ENCODE measurements at regions not wholly inside any gene's neighbourhood (a gene's known extent, or its start where the extent isn't known, plus 50 kb on each side); places are given as distances from the start of the nearest gene placed in this dataset.

- peaks cover 3% of the 10 kb centered on the region for H3K9me3 Mint-ChIP-seq
- intact Hi-C loops (cut with micrococcal nuclease), result no loop called here
- no peaks in the 10 kb centered on the region for H3K36me3 Mint-ChIP-seq (ENCODE audit: low read depth)
- DNase-seq, result no peak
- no peak overlapping the region for H3K27ac Mint-ChIP-seq
- no peaks in the 10 kb centered on the region for H3K27me3 Mint-ChIP-seq
- no peak overlapping the region for H3K4me3 Mint-ChIP-seq
- no peaks in the 10 kb centered on the region for H3K4me1 Mint-ChIP-seq
Measured at GRCh38 chr9:87085073-87085472, 137.8 kb upstream of the GAS1 start.

GRCh38 chr9:87085521-87085920 lies 138.2 kb upstream of the GAS1 start:
- DNase-seq, result no peak
- no peaks in the 10 kb centered on the region for H3K27me3 Mint-ChIP-seq
- no peak overlapping the region for H3K27ac Mint-ChIP-seq
- no peak overlapping the region for H3K4me3 Mint-ChIP-seq
- peaks cover 3% of the 10 kb centered on the region for H3K9me3 Mint-ChIP-seq
- intact Hi-C loops (cut with micrococcal nuclease), result no loop called here
- H3K4me1 Mint-ChIP-seq, result no peaks in the 10 kb centered on the region
- H3K36me3 Mint-ChIP-seq (ENCODE audit: low read depth), result no peaks in the 10 kb centered on the region

GRCh38 chr9:87086221-87086818 lies 139.0 kb upstream of the GAS1 start:
- H3K9me3 Mint-ChIP-seq, result peaks cover 3% of the 10 kb centered on the region
- intact Hi-C loops (cut with micrococcal nuclease), result no loop called here
- no peaks in the 10 kb centered on the region for H3K4me1 Mint-ChIP-seq
- no peak for DNase-seq
- no peaks in the 10 kb centered on the region for H3K27me3 Mint-ChIP-seq
- H3K36me3 Mint-ChIP-seq (ENCODE audit: low read depth), result no peaks in the 10 kb centered on the region
- no peak overlapping the region for H3K4me3 Mint-ChIP-seq
- H3K27ac Mint-ChIP-seq, result no peak overlapping the region

GRCh38 chr9:87087197-87087596 lies 139.9 kb upstream of the GAS1 start:
- peaks cover 3% of the 10 kb centered on the region for H3K9me3 Mint-ChIP-seq
- no peaks in the 10 kb centered on the region for H3K36me3 Mint-ChIP-seq (ENCODE audit: low read depth)
- H3K27ac Mint-ChIP-seq, result no peak overlapping the region
- no peak overlapping the region for H3K4me3 Mint-ChIP-seq
- intact Hi-C loops (cut with micrococcal nuclease), result no loop called here
- H3K27me3 Mint-ChIP-seq, result no peaks in the 10 kb centered on the region
- no peak for DNase-seq
- H3K4me1 Mint-ChIP-seq, result no peaks in the 10 kb centered on the region

DNA sequence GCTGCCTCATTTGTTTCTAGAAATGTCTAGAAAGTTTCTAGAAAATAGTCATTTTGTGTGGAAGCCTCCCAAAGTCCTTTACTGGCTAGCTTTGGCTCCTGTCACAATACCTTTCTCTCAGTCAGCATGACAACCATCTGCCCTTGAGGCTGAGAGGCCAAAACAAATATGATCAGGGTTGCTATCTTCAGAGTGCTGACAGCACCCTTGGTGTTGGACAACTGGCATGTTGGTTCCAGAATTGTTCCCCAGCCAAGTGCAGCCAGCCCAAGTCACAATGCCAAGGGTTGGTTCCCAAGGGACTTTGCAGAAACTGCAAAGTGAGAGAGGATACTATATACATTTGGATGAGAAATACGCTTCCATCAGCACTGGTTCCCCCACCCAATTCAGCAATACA lies 140.9 kb upstream of the GAS1 start:
- no peak overlapping the region for H3K27ac Mint-ChIP-seq
- no peaks in the 10 kb centered on the region for H3K36me3 Mint-ChIP-seq (ENCODE audit: low read depth)
- peaks cover 3% of the 10 kb centered on the region for H3K9me3 Mint-ChIP-seq
- H3K4me1 Mint-ChIP-seq, result no peaks in the 10 kb centered on the region
- H3K4me3 Mint-ChIP-seq, result no peak overlapping the region
- intact Hi-C loops (cut with micrococcal nuclease), result no loop called here
- no peak for DNase-seq
- H3K27me3 Mint-ChIP-seq, result no peaks in the 10 kb centered on the region

GRCh38 chr9:87088621-87089365 lies 141.5 kb upstream of the GAS1 start:
- Mint-ChIP-seq H3K27ac (no peak overlapping the region), H3K4me3 (no peak overlapping the region), H3K4me1 (no peaks in the 10 kb centered on the region), H3K36me3 (ENCODE audit: low read depth) (no peaks in the 10 kb centered on the region), H3K9me3 (peaks cover 5% of the 10 kb centered on the region), H3K27me3 (no peaks in the 10 kb centered on the region)
- no peak for DNase-seq
- intact Hi-C loops (cut with micrococcal nuclease), result no loop called here

DNA sequence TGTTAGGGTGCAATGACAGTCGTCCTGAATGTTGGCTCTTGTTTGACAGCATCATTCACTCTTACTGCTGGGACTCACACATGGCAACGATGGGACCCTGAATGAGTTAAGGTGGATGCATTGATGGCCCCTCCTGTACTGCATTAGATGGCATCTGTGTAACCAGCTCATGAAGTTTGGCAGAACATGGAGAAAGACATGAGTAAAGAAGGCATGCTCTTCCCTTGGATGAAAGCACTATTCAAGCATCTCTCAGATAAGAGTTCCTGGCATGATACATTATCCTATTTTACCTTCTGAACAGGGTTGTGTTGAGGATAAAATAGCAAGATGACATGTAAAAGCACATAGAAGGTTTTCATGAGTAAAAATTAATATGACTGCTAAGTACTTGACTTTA lies 142.2 kb upstream of the GAS1 start:
- Mint-ChIP-seq H3K36me3 (ENCODE audit: low read depth) (no peaks in the 10 kb centered on the region), H3K9me3 (peaks cover 9% of the 10 kb centered on the region), H3K4me3 (no peak overlapping the region), H3K27ac (no peak overlapping the region), H3K27me3 (no peaks in the 10 kb centered on the region), H3K4me1 (no peaks in the 10 kb centered on the region)
- DNase-seq, result no peak
- intact Hi-C loops (cut with micrococcal nuclease), result no loop called here

GRCh38 chr9:87089929-87090328 lies 142.6 kb upstream of the GAS1 start:
- intact Hi-C loops (cut with micrococcal nuclease), result no loop called here
- DNase-seq, result no peak
- H3K4me1 Mint-ChIP-seq, result no peaks in the 10 kb centered on the region
- no peak overlapping the region for H3K27ac Mint-ChIP-seq
- H3K36me3 Mint-ChIP-seq (ENCODE audit: low read depth), result no peaks in the 10 kb centered on the region
- peaks cover 9% of the 10 kb centered on the region for H3K9me3 Mint-ChIP-seq
- H3K27me3 Mint-ChIP-seq, result no peaks in the 10 kb centered on the region
- no peak overlapping the region for H3K4me3 Mint-ChIP-seq

DNA sequence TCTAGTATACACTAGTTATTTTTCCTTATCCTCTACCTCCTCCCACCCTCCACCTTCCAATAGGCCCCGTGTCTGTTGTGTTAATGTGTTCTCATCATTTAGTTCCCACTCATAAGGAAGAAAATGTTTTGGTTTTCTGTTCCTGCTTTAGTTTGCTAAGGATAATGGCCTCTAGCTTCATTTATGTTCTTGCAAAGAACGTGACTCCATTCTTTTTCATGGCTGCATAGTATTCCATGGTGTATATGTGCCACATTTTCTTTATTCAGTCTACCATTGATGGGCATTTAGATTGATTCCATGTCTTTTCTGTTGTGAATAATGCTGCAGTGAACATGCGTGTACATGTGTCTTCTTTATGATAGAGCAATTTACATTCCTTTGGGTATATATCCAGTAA lies 146.5 kb upstream of the GAS1 start:
- Mint-ChIP-seq H3K27ac (no peak overlapping the region), H3K4me1 (no peaks in the 10 kb centered on the region), H3K4me3 (no peak overlapping the region), H3K36me3 (ENCODE audit: low read depth) (no peaks in the 10 kb centered on the region), H3K9me3 (peaks cover 6% of the 10 kb centered on the region), H3K27me3 (no peaks in the 10 kb centered on the region)
- intact Hi-C loops (cut with micrococcal nuclease), result no loop called here
- DNase-seq, result no peak

DNA sequence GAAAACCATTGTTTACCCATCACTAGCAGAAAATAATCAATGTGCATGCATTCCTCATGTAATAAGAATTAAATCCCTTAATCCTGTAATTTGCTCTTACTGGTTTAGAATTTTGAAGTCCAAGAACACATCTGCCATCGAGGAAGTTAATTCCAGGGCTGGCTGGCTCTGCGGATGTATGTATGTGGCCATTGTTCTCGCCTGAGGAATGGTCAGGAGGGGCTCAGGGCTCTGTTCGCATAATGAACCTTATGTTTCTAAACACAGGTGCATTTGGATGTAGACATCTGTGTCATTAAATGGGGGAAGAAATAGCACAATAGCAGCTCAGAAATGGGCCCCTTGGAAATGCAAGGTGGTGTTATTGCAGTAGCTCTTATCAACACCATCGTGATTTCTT lies 148.6 kb upstream of the GAS1 start:
- Mint-ChIP-seq H3K27ac (no peak overlapping the region), H3K36me3 (ENCODE audit: low read depth) (no peaks in the 10 kb centered on the region), H3K4me1 (no peaks in the 10 kb centered on the region), H3K9me3 (peaks cover 6% of the 10 kb centered on the region), H3K4me3 (no peak overlapping the region), H3K27me3 (no peaks in the 10 kb centered on the region)
- intact Hi-C loops (cut with micrococcal nuclease), result no loop called here
- DNase-seq, result no peak

DNA sequence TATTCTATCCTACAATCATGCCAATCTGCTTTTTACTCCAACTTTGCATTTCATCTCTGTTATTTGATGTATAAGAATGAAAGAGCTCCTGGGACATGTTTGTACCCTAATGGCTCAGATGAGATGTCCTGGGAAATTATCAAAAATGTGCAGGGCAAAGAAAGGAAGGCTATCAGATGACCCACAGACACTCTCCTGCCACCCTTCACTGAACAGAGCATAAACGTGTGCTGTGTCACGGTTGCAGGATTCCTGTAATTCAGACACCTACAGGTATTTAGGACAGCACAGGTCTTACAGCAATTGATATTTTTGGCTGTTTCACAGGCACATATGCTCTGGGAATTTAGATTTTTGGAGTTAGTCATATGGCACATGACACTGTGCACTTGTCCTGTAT lies 149.2 kb upstream of the GAS1 start:
- no peak overlapping the region for H3K27ac Mint-ChIP-seq

DNA sequence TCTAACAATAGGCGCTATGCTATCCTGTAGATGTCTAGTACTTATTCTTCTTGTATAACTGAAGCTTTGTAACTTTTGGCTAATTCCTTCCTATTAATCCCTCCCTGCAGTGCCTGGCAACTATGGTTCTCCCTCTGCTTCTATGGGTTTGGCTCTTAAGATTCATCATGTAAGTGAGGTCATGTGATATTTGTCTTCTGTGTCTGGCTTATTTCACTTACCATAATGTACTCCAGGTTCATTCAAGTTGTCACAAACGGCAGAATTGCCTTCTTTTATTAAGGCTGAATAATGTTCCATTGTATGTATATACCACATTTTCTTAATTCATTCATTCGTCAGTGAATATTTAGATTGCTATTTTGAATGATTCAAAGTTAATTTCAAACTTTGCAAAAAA lies 149.9 kb upstream of the GAS1 start:
- intact Hi-C loops (cut with micrococcal nuclease), result no loop called here
- H3K27me3 Mint-ChIP-seq, result no peaks in the 10 kb centered on the region
- DNase-seq, result no peak
- H3K4me1 Mint-ChIP-seq, result no peaks in the 10 kb centered on the region
- no peak overlapping the region for H3K4me3 Mint-ChIP-seq
- H3K27ac Mint-ChIP-seq, result no peak overlapping the region
- H3K36me3 Mint-ChIP-seq (ENCODE audit: low read depth), result no peaks in the 10 kb centered on the region
- peaks cover 6% of the 10 kb centered on the region for H3K9me3 Mint-ChIP-seq

More for the DNA sequence above, 149.2 kb upstream of the GAS1 start:
- Mint-ChIP-seq H3K27me3 (no peaks in the 10 kb centered on the region), H3K9me3 (peaks cover 6% of the 10 kb centered on the region), H3K4me3 (no peak overlapping the region), H3K4me1 (no peaks in the 10 kb centered on the region), H3K36me3 (ENCODE audit: low read depth) (no peaks in the 10 kb centered on the region)
- DNase-seq, result no peak
- intact Hi-C loops (cut with micrococcal nuclease), result no loop called here

DNA sequence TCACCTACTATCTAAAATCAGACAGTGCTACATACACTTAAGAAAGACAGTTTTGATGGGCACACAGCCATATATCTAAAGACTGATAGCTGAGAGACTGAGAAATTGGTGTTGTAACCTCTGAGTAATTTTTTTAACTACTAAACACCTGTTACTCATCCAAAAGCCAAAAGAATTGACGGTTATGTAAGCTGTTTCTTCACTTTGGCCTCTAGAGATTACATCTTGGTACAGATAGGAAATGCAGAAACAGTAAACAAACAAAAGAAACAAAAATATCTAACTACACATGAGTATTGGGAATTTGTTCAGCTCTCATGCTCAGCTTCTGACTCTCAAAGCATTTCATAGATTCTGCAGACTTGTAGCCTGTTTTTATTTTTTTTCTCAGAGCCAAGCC lies 152.1 kb upstream of the GAS1 start:
- Mint-ChIP-seq H3K9me3 (no peaks in the 10 kb centered on the region), H3K36me3 (ENCODE audit: low read depth) (no peaks in the 10 kb centered on the region), H3K4me1 (no peaks in the 10 kb centered on the region), H3K27me3 (no peaks in the 10 kb centered on the region), H3K4me3 (no peak overlapping the region), H3K27ac (no peak overlapping the region)
- intact Hi-C loops (cut with micrococcal nuclease), result no loop called here
- DNase-seq, result no peak

DNA sequence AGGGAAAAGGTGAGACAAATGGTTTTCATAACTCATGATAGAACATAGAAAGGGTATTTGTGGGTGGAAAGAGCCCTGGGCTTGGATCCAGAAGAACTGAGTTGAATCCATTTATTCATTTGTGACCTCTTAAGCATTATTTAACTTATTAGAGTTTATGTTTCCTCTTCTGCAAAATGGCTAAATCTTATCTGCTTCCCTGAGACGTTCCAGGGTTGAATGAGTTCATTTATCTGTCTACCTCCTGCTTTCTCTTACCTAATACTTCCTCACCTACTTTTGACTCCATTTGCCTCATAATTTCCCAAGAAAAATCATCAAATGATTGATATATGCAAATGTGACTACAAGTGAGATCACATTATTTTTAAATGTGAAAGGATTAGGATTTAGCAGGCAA lies 152.7 kb upstream of the GAS1 start:
- H3K9me3 Mint-ChIP-seq, result no peaks in the 10 kb centered on the region
- no peak for DNase-seq
- no peak overlapping the region for H3K27ac Mint-ChIP-seq
- H3K4me1 Mint-ChIP-seq, result no peaks in the 10 kb centered on the region
- no peaks in the 10 kb centered on the region for H3K27me3 Mint-ChIP-seq
- no peak overlapping the region for H3K4me3 Mint-ChIP-seq
- intact Hi-C loops (cut with micrococcal nuclease), result no loop called here
- H3K36me3 Mint-ChIP-seq (ENCODE audit: low read depth), result no peaks in the 10 kb centered on the region

DNA sequence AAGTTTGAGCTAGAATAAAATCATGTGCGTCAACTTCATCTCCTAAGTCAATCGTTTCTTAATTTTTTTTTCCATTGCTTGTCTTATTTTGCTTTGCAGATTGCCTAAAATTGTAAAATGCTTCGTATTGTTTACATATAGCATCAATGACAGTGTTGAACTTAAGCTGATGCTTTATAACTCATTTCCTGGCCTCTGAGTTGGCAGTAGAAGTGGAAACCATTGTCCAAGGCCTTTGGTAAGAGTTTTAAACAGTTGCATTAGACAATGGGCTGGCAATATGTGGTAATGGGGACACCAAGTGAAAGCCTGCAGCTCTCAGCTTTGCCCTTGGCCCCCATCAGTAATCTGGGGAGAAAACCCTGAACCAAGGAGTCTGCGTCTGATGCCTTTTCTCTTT lies 154.8 kb upstream of the GAS1 start:
- intact Hi-C loops (cut with micrococcal nuclease), result no loop called here
- Mint-ChIP-seq H3K36me3 (ENCODE audit: low read depth) (no peaks in the 10 kb centered on the region), H3K4me1 (no peaks in the 10 kb centered on the region), H3K9me3 (no peaks in the 10 kb centered on the region), H3K27me3 (no peaks in the 10 kb centered on the region), H3K27ac (no peak overlapping the region), H3K4me3 (no peak overlapping the region)
- no peak for DNase-seq

Measured in activated CD4-positive, alpha-beta T cell treated with anti-CD3 and anti-CD28 coated beads, Interleukin-2, amount 10 ng/mL, durations not matched to agents 24 days and 14 days (primary cell).